HG03521 (cell line): ENCODE measurements at regions not wholly inside any gene's neighbourhood (a gene's known extent, or its start where the extent isn't known, plus 50 kb on each side); places are given as distances from the start of the nearest gene placed in this dataset.
"Not testable (repeated sequence)": the region's sequence is repeated elsewhere in the genome, so short reads cannot be mapped to it uniquely, and the experiment has no call there.

ENCODE experiments used
- ATAC-seq: cut with Tn5 transposase; IDR thresholded peaks from one replicate; pipeline ENCODE4 v1.9.1; 2021; ENCODE audit warnings: mild to moderate bottlenecking, moderate library complexity; ENCODE audit not compliant: unreplicated experiment

DNA sequence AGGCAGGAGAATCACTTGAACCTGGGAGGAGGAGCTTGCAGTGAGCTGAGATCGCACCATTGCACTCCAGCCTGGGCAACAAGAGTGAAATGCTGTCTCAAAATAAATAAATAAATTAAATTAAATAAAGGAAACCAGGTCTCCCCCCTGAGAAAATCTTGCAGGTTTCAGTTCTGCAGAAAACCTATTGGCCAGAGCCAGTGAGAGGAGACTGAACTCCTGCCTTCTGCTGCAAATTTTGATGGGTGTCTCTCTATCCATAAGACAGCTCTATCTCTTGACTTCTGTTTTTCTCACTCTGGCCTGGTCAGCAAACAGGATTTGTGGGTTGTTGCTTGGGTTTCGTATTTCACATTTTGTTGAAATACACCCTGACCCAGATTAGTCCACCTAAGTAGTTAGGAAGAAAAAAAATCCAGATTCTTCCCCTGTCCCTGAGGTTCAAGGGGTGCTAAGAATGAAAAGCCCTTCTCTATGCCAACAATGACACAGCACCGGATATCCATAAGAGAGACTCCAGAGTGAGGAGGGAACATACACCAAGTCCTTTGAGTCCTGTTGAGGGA lies 86.7 kb upstream of the MAP4K4 start:
- ATAC-seq, result no peak

DNA sequence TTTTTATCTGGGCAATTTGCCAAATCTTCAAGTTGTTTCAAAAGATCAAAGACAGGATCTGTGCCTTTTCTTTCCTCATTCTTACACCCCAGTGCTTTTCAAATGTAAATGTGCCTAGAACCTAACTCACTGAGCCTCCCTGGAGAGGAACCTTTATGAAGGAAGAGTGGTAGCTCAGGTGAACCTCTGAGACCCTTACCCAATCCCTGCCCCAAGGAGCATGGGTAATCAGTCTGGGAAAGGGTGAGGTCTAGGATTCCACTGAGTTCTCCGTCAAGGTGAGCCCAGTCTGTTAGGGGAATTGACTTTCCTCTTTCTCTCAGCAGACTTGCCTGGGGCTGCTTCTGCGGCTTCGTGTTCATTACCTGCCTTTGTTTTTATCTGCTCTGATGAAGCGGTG lies 88.1 kb upstream of the MAP4K4 start:
- ATAC-seq, result no peak

- no peak for ATAC-seq
Measured at GRCh38 chr2:101608408-101609310, 88.8 kb upstream of the MAP4K4 start.

DNA sequence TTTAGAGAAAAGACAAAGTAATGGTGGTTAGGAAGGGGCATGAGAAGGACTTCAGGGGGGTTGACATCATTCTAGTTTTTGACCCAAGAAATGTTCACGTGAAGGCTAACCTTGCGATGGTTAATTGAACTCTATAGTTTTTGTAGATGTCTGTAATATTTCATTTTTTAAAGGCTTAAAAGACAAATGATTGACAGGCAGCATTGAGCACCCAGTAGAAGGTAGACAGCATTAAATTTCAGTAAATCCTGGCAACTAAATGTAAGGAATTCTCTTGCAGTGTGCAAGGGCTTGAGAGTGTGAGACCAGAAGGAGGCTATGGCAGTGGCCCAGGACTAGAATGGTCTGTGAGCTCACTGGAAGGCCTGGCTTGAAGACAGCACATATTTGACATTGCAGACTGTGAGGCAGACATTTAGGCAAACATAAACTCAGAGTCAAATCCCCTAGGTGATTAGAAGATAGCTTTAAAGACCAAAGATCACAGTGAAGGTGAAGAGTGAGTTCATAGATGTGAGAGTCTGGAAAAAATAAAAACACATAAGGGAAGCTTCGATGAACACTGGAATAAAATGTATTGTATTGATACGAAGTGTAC lies 100.1 kb upstream of the MAP4K4 start:
- no peak for ATAC-seq

DNA sequence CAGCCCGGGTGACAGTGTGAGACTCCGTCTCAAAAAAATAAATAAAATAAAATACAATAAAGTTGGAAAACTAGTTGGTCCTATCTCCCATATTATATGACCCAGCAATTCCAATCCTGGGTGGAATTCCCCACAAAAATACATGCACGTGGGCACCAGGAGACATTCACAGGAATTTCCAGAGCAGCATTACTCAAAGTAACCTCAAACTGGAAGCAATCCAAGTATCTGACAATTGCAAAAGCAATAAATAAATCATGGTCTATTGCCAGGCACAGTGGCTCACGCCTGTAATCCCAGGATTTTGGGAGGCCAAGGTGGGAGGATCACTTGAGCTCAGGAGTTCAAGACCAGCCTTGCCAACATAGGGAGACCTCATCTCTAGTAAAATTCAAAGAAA lies 101.2 kb upstream of the MAP4K4 start:
- ATAC-seq, result no peak

GRCh38 chr2:101587251-101587650 lies 110.3 kb upstream of the MAP4K4 start:
- ATAC-seq, result no peak

GRCh38 chr2:101583861-101584260 lies 108.9 kb upstream of the RFX8 start:
- ATAC-seq, result no peak

GRCh38 chr2:101581675-101582299 lies 106.9 kb upstream of the RFX8 start:
- ATAC-seq, result no peak

GRCh38 chr2:101580528-101580927 lies 105.6 kb upstream of the RFX8 start:
- ATAC-seq, result no peak

GRCh38 chr2:101578671-101579070 lies 103.8 kb upstream of the RFX8 start:
- no peak for ATAC-seq

- not testable (repeated sequence) for ATAC-seq
Measured at GRCh38 chr2:101578135-101578534, 103.2 kb upstream of the RFX8 start.

GRCh38 chr2:101577173-101577572 lies 102.3 kb upstream of the RFX8 start:
- ATAC-seq, result no peak

DNA sequence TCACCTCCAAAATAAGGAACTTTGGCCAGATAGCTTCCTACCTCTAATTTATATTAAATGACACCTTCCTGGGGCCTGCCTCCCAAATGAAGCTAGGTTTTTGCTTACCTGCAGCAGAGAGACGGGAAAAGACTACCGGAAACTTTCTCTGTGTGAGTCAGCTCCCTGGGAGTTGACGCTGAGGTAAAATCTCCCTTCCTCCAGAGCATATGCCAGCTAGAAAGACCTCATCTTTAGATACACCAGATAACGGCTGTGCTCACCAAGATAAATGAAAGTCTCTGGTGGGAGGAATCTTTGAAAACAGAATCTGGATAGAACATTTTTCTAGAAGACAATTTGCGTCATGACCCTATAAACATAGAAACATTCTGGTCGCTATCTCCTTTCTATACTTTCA lies 99.7 kb upstream of the RFX8 start:
- ATAC-seq, result no peak

DNA sequence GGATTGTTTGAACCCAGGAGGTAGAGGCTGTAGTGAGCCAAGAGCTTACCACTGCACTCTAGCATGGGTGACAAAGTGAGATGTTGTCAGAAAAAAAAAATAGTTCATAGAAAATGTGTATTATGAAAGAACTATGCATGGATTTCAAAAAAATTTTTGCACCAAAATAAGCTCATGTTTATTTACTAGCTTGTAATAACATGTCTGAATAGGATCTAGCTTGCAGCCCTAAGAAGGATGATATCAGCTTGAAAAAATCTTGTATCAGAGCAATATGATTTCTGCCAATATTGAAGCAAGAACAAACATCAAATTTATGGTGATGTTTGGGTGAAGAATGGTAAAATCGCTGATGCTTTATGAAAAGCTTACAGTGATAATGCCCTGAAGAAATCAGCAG lies 97.0 kb upstream of the RFX8 start:
- ATAC-seq, result no peak

DNA sequence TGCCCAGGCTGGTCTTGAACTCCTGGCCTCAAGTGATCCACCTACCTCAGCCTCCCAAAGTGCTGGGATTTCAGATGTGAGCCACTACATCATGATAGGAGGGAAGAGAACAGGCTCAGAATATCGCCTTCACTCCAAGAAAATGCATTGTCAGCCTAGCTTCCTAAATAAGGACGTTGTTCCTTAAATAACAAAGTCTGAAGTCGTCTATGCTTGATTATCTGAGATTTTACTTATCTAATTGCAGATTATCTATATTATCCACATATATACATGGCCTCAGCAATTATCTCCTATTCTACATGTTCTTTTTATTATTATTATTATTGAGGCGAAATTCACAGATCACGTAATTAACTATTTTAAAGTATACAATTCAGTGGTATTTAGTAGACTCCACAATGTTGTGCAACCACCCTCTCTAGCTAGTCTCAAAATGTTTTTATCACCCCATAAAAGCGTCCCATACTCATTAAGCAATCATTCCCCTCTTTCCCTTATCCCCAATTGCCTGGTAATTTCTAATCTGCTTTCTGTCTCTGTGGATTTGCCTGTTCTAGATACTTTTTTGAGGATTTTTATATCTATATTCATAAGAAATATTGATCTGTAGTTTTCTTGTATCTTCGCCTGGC lies 95.1 kb upstream of the RFX8 start:
- ATAC-seq, result no peak

DNA sequence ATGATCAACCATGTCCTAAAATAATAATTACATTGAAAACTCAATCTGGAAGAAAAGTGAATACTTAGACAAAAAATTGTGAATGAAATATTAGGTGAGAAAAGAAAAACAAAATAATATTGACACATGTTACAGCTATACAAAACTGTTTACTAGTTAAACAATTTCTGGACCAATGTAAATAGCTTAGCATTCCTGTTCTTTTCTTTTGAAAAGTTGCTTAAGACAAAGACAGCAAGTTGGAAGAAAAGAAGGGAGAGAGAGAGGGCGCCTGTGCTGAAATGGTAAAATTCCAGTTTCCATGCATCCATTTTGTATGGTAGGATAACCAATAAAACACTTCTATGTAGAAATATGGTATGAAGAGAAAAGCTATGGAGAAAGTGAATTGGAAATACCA lies 94.1 kb upstream of the RFX8 start:
- no peak for ATAC-seq

DNA sequence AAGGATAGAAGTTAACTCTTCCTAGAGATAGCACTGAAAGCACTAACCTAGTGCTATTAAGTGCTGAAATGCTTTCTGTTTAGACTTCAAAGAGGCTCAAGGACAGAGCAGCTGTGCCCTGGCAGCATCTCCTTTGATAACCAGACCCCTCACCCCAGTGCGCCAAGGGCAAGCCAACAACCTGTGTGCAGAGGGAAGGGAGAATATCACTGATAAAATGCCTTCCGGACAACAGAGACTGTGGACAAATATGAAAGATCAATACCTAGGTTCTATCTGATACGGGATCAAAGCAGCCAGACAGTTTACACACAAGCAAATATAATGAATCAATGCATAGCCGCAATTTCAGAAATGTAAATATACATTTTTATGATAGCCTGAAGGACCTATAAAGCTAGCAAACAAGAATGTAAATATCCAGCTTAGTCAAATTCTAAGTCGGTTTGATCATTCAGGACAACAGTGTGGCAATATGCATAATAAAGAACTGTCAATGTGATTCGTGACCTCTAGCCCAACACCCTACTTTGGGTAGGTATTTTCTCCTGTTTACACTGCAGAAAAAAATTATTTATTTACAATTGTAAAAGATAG lies 91.8 kb upstream of the RFX8 start:
- no peak for ATAC-seq

- no peak for ATAC-seq
Measured at GRCh38 chr2:101563849-101564248, 88.9 kb upstream of the RFX8 start.

GRCh38 chr2:101560780-101561315 lies 85.9 kb upstream of the RFX8 start:
- no peak for ATAC-seq

GRCh38 chr2:101559551-101559950 lies 84.6 kb upstream of the RFX8 start:
- no peak for ATAC-seq
